ENCODE measurements at regions not wholly inside any gene's neighbourhood (a gene's known extent, or its start where the extent isn't known, plus 50 kb on each side); places are given as distances from the start of the nearest gene placed in this dataset.

DNA sequence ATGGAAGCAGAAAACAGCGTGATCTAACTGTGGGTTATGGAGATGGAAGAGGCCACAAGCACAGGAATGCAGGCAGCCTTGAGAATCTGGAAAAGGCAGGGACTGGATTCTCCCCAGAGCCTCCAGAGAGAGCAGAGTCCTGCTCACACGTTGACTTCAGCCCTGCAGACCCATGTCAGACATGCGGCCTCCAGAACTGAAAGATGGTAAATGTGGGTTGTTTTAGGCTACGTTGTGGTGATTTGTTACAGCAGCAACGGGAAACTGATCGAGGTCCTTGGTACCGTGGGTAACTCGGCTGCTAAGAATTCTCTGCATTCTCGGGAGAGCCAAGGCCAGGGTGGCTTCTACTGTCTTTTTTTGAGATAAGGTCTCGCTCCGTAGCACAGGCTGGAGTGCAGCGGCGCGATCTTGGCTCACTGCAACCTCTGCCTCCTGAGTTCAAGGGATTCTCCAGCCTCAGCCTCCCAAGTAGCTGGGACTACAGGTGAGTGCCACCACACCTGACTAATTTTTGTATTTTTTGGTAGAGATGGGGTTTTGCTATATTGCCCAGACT, 97.1 kb downstream of the ACKR3 start:
- 96 to 98% methylated on average over 14 of the region's 14 CpGs for WGBS, 2 donors
- H3K4me3 ChIP-seq (ENCODE audit: low read depth, poor library complexity, severe bottlenecking), result no peak overlapping the region
- TF ChIP-seq, protein P1, sequence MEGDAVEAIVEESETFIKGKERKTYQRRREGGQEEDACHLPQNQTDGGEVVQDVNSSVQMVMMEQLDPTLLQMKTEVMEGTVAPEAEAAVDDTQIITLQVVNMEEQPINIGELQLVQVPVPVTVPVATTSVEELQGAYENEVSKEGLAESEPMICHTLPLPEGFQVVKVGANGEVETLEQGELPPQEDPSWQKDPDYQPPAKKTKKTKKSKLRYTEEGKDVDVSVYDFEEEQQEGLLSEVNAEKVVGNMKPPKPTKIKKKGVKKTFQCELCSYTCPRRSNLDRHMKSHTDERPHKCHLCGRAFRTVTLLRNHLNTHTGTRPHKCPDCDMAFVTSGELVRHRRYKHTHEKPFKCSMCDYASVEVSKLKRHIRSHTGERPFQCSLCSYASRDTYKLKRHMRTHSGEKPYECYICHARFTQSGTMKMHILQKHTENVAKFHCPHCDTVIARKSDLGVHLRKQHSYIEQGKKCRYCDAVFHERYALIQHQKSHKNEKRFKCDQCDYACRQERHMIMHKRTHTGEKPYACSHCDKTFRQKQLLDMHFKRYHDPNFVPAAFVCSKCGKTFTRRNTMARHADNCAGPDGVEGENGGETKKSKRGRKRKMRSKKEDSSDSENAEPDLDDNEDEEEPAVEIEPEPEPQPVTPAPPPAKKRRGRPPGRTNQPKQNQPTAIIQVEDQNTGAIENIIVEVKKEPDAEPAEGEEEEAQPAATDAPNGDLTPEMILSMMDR (IDR thresholded peaks at IDR 0.05), result no peak
- no peak for TF ChIP-seq POLR2A (IDR thresholded peaks at IDR 0.05)
- DNase-seq (ENCODE audit: low spot score in 2 of 2), result peak; percentile 10 to 80
- intact Hi-C loops (cut with DNase I; ENCODE audit: low total_unique reads), result no loop called here

GRCh38 chr2:236667526-236667925, 97.9 kb downstream of the ACKR3 start:
- peak; percentile 4 to 74 for DNase-seq (ENCODE audit: low spot score in 2 of 2)
- TF ChIP-seq, protein P1 (IDR thresholded peaks at IDR 0.05), result no peak
- no peak for TF ChIP-seq POLR2A (IDR thresholded peaks at IDR 0.05)

GRCh38 chr2:236668531-236668969, 98.9 kb downstream of the ACKR3 start:
- intact Hi-C loops (cut with DNase I; ENCODE audit: low total_unique reads), result no loop called here
- TF ChIP-seq, protein P1 (IDR thresholded peaks at IDR 0.05), result no peak
- TF ChIP-seq POLR2A (IDR thresholded peaks at IDR 0.05), result no peak
- no peak overlapping the region for H3K4me3 ChIP-seq (ENCODE audit: low read depth, poor library complexity, severe bottlenecking)
- DNase-seq (ENCODE audit: low spot score in 2 of 2), result peak in 1 of 2 donors; percentile 12
- 96 to 100% methylated on average over 8 of the region's 8 CpGs for WGBS, 2 donors

More at GRCh38 chr2:236667526-236667925, 97.9 kb downstream of the ACKR3 start:
- 90 to 96% methylated on average over 4 of the region's 4 CpGs for whole genome bisulfite sequencing, 2 donors
- H3K4me3 ChIP-seq (ENCODE audit: low read depth, poor library complexity, severe bottlenecking), result no peak overlapping the region
- intact Hi-C loops (cut with DNase I; ENCODE audit: low total_unique reads), result no loop called here

DNA sequence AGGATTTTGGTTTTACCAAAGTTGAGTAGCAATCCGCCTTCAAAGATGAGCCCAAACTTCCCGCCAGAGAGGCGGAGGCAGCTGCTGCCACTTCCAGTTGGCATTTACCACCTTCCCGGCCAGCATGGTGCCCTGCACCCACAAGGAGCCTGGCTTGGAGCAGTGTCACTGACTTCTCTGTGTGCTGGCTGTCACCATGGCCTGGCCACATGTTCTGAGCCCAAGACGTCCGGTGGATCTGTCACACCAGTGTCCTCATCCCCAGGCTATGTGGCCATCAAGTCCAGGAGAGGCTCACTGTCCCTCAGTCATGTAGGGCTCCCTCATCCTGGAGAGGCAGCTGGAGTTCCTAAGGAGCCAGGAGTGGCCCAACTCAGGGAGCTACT, 100.6 kb downstream of the ACKR3 start:
- DNase-seq (ENCODE audit: low spot score in 2 of 2), result peak; percentile 9 to 80
- no peak for TF ChIP-seq POLR2A (IDR thresholded peaks at IDR 0.05)
- TF ChIP-seq, protein P1 (IDR thresholded peaks at IDR 0.05), result no peak

GRCh38 chr2:236671896-236672562, 102.4 kb downstream of the ACKR3 start:
- H3K4me3 ChIP-seq (ENCODE audit: low read depth, poor library complexity, severe bottlenecking), result no peak overlapping the region
- WGBS, 2 donors, result 95% methylated on average over 11 of the region's 11 CpGs
- intact Hi-C loops (cut with DNase I; ENCODE audit: low total_unique reads), result no loop called here
- TF ChIP-seq POLR2A (IDR thresholded peaks at IDR 0.05), result no peak
- TF ChIP-seq, protein P1 (IDR thresholded peaks at IDR 0.05), result no peak
- DNase-seq (ENCODE audit: low spot score in 2 of 2), result peak; percentile 6 to 75

More for the DNA sequence above, 100.6 kb downstream of the ACKR3 start:
- 76 to 83% methylated on average over 6 of the region's 6 CpGs for WGBS, 2 donors
- intact Hi-C loops (cut with DNase I; ENCODE audit: low total_unique reads), result no loop called here
- no peak overlapping the region for H3K4me3 ChIP-seq (ENCODE audit: low read depth, poor library complexity, severe bottlenecking)
